ENCODE measurements at regions not wholly inside any gene's neighbourhood (a gene's known extent, or its start where the extent isn't known, plus 50 kb on each side); places are given as distances from the start of the nearest gene placed in this dataset.

- H3K4me3 ChIP-seq: no peak overlapping the region
- TF ChIP-seq CTCF (IDR thresholded peaks at IDR 0.05) (no peak), POLR2A (IDR thresholded peaks at IDR 0.05) (no peak)
- no peaks in the 10 kb centered on the region for H3K36me3 ChIP-seq (replicated peaks in 1 of 2; ENCODE audit: insufficient read depth in 1 of 2, low read depth in 2 of 2)
- no peak for ATAC-seq
- no peak for DNase-seq
- no peaks in the 10 kb centered on the region for H3K4me1 ChIP-seq
- H3K27ac ChIP-seq: no peak overlapping the region
- intact Hi-C loops (cut with DNase I): no loop called here
- no peaks in the 10 kb centered on the region for H3K27me3 ChIP-seq
- no peaks in the 10 kb centered on the region for H3K9me3 ChIP-seq
- 34 to 50% methylated on average over 7 of the region's 7 CpGs for WGBS, 2 donors
These were observed 269.3 kb downstream of the POU4F1 start for GRCh38 chr13:78334059-78334458.

- Histone ChIP-seq H3K9me3 (no peaks in the 10 kb centered on the region), H3K4me3 (no peak overlapping the region), H3K27ac (no peak overlapping the region), H3K27me3 (no peaks in the 10 kb centered on the region), H3K4me1 (no peaks in the 10 kb centered on the region), H3K36me3 (replicated peaks in 1 of 2; ENCODE audit: insufficient read depth in 1 of 2, low read depth in 2 of 2) (no peaks in the 10 kb centered on the region)
- WGBS, 2 donors: 70 to 76% methylated on average over 1 of the region's 1 CpG
- no peak for TF ChIP-seq CTCF (IDR thresholded peaks at IDR 0.05)
- no peak for TF ChIP-seq POLR2A (IDR thresholded peaks at IDR 0.05)
- ATAC-seq (no peak), DNase-seq (no peak)
- intact Hi-C loops (cut with DNase I): no loop called here
These were observed 276.7 kb downstream of the POU4F1 start for GRCh38 chr13:78326633-78327032.

- Histone ChIP-seq H3K4me1 (no peaks in the 10 kb centered on the region), H3K27me3 (no peaks in the 10 kb centered on the region), H3K27ac (no peak overlapping the region), H3K36me3 (replicated peaks in 1 of 2; ENCODE audit: insufficient read depth in 1 of 2, low read depth in 2 of 2) (no peaks in the 10 kb centered on the region), H3K9me3 (no peaks in the 10 kb centered on the region), H3K4me3 (no peak overlapping the region)
- intact Hi-C loops (cut with DNase I): no loop called here
- 40 to 50% methylated on average over 1 of the region's 1 CpG for WGBS, 2 donors
- no peak for DNase-seq
- TF ChIP-seq CTCF (IDR thresholded peaks at IDR 0.05) (no peak), POLR2A (IDR thresholded peaks at IDR 0.05) (no peak)
- no peak for ATAC-seq
These were observed 277.8 kb downstream of the POU4F1 start for GRCh38 chr13:78325585-78325984.

DNA sequence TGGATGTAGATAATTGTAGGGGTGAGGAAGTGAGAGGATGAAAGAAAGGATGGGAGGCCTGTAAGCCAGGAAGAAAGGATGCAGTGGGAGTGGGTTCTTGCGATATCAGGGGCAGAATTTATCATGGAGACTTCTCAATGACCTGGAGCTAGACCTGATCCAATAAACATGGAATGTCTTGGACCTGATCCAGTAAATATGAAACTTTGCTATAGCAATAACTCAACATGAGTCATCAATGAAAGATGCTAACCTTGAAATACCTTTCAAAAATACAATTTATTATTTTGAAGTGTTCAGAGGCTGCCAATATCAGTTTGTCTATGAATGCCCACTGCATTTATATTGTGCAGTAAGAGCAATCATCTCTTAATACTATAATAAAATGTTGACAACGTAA lies 279.5 kb downstream of the POU4F1 start:
- Histone ChIP-seq H3K4me1 (no peaks in the 10 kb centered on the region), H3K9me3 (no peaks in the 10 kb centered on the region), H3K36me3 (replicated peaks in 1 of 2; ENCODE audit: insufficient read depth in 1 of 2, low read depth in 2 of 2) (no peaks in the 10 kb centered on the region), H3K27me3 (no peaks in the 10 kb centered on the region), H3K27ac (no peak overlapping the region), H3K4me3 (no peak overlapping the region)
- 55 to 63% methylated on average over 2 of the region's 2 CpGs for WGBS, 2 donors
- no peak for TF ChIP-seq POLR2A (IDR thresholded peaks at IDR 0.05)
- no peak for TF ChIP-seq CTCF (IDR thresholded peaks at IDR 0.05)
- DNase-seq (no peak), ATAC-seq (no peak)
- intact Hi-C loops (cut with DNase I): no loop called here

GRCh38 chr13:78323040-78323439 lies 280.3 kb downstream of the POU4F1 start:
- Histone ChIP-seq H3K27me3 (no peaks in the 10 kb centered on the region), H3K4me3 (no peak overlapping the region), H3K4me1 (no peaks in the 10 kb centered on the region), H3K36me3 (replicated peaks in 1 of 2; ENCODE audit: insufficient read depth in 1 of 2, low read depth in 2 of 2) (no peaks in the 10 kb centered on the region), H3K9me3 (no peaks in the 10 kb centered on the region), H3K27ac (no peak overlapping the region)
- intact Hi-C loops (cut with DNase I): no loop called here
- DNase-seq (no peak), ATAC-seq (no peak)
- no peak for TF ChIP-seq CTCF (IDR thresholded peaks at IDR 0.05)
- no peak for TF ChIP-seq POLR2A (IDR thresholded peaks at IDR 0.05)

Data from body of pancreas (tissue), 4 donors.